GM12878 (cell line): ENCODE measurements at regions not wholly inside any gene's neighbourhood (a gene's known extent, or its start where the extent isn't known, plus 50 kb on each side); places are given as distances from the start of the nearest gene placed in this dataset.

Source experiments
- EGR1 ChIP-seq, 2 experiments: IDR thresholded peaks; 1 replicate in 1 of 2; 2 replicates in 1 of 2; pipeline ENCODE4 v1.6.1; 2011 to 2012; ENCODE audit warnings: low read depth in 2 of 2, low read length in 2 of 2, borderline replicate concordance in 1 of 2, mild to moderate bottlenecking in 1 of 2, moderate library complexity in 1 of 2
- MAX ChIP-seq: IDR thresholded peaks from 2 replicates; pipeline ENCODE4 v1.6.1; 2012; ENCODE audit warnings: low read depth, low read length, improper control_type of control experiment
- POLR2A ChIP-seq: IDR thresholded peaks from 2 replicates; pipeline ENCODE4 v1.6.1; 2011; ENCODE audit warnings: low read depth, mild to moderate bottlenecking, low read length
- RCOR1 ChIP-seq: conservative IDR thresholded peaks from 2 replicates; pipeline ENCODE4 v1.6.1; 2012; ENCODE audit warnings: low read depth, low read length, improper control_type of control experiment
- RFX5 ChIP-seq: IDR thresholded peaks from 2 replicates; pipeline ENCODE4 v1.6.1; 2011; ENCODE audit warnings: low read depth, low read length, improper control_type of control experiment
- SIN3A ChIP-seq: IDR thresholded peaks from 2 replicates; pipeline ENCODE4 v1.6.1; 2012; ENCODE audit warnings: low read depth, low read length, improper control_type of control experiment
- SKIL ChIP-seq: fragments of 450-650 bp; IDR thresholded peaks from 2 replicates; pipeline ENCODE4 v1.6.1; 2017; ENCODE audit warnings: mild to moderate bottlenecking, low read depth, inconsistent platforms; ENCODE audit not compliant: poor library complexity, severe bottlenecking
- SMC3 ChIP-seq: IDR thresholded peaks from 2 replicates; pipeline ENCODE4 v1.6.1; 2011; ENCODE audit warnings: low read length, improper control_type of control experiment, borderline replicate concordance
- TAF1 ChIP-seq: IDR thresholded peaks from 2 replicates; pipeline ENCODE4 v1.6.1; 2011; ENCODE audit warnings: mild to moderate bottlenecking, low read depth, low read length, borderline replicate concordance
- TCF12 ChIP-seq: IDR thresholded peaks from 2 replicates; pipeline ENCODE4 v1.6.1; 2011; ENCODE audit warnings: low read depth, mild to moderate bottlenecking, low read length
- YY1 ChIP-seq: IDR thresholded peaks from 2 replicates; pipeline ENCODE4 v1.6.1; 2011; ENCODE audit warnings: low read depth, mild to moderate bottlenecking, low read length
- TF ChIP-seq, protein P1 (sequence below), 3 experiments: IDR thresholded peaks in 2 of 3; conservative IDR thresholded peaks in 1 of 3; 2 replicates each; pipeline ENCODE4 v1.5.1; 2011; ENCODE audit warnings: low read depth in 3 of 3, low read length in 3 of 3, mild to moderate bottlenecking in 3 of 3, control low read depth in 2 of 3, moderate library complexity in 2 of 3, inconsistent platforms in 1 of 3, mixed read lengths in 1 of 3; ENCODE audit not compliant: control insufficient read depth in 2 of 3, insufficient read depth in 1 of 3; ENCODE audit errors: extremely low read depth in 1 of 3

DNA sequence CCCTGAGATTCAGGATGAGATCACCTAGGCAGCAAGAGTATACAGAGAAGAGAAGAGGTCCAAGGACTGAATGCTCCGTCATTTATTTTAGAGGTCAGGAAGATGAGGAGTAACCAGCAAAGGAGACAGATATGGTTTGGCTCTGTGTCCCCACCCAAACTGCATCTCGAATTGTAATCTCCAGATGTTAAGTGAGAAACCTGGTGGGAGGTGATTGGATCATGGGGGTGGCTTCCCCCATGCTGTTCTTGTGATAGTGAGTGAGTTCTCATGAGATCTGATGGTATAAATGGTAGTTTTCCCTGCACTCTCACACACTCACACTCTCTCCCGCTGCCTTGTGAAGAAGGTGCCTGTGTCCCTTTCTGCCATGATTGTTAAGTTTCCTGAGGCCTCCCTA is 60.8 kb downstream of the MID1IP1 start:
- TF ChIP-seq YY1 (no peak), TAF1 (no peak), POLR2A (no peak), EGR1 (IDR thresholded peaks at IDR 0.05; ENCODE audit: borderline replicate concordance in 1 of 2, low read depth in 2 of 2, low read length in 2 of 2) (no peak), SKIL (no peak), RCOR1 (no peak), RFX5 (no peak), MAX (no peak), TCF12 (no peak), SIN3A (no peak), SMC3 (no peak)
- TF ChIP-seq, protein P1, sequence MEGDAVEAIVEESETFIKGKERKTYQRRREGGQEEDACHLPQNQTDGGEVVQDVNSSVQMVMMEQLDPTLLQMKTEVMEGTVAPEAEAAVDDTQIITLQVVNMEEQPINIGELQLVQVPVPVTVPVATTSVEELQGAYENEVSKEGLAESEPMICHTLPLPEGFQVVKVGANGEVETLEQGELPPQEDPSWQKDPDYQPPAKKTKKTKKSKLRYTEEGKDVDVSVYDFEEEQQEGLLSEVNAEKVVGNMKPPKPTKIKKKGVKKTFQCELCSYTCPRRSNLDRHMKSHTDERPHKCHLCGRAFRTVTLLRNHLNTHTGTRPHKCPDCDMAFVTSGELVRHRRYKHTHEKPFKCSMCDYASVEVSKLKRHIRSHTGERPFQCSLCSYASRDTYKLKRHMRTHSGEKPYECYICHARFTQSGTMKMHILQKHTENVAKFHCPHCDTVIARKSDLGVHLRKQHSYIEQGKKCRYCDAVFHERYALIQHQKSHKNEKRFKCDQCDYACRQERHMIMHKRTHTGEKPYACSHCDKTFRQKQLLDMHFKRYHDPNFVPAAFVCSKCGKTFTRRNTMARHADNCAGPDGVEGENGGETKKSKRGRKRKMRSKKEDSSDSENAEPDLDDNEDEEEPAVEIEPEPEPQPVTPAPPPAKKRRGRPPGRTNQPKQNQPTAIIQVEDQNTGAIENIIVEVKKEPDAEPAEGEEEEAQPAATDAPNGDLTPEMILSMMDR (IDR thresholded peaks at IDR 0.05 in 2 of 3, conservative IDR thresholded peaks at IDR 0.05 in 1 of 3; ENCODE audit: control insufficient read depth in 2 of 3, extremely low read depth in 1 of 3, insufficient read depth in 1 of 3, low read depth in 3 of 3, low read length in 3 of 3): no peak
